ENCODE measurements at regions not wholly inside any gene's neighbourhood (a gene's known extent, or its start where the extent isn't known, plus 50 kb on each side); places are given as distances from the start of the nearest gene placed in this dataset.

GRCh38 chr6:81436990-81437389, 315.5 kb downstream of the TENT5A start:
- no peak for TF ChIP-seq CTCF (IDR thresholded peaks at IDR 0.05; ENCODE audit: insufficient read depth, low read depth, low read length, missing control alignments)
- H3K4me3 ChIP-seq (ENCODE audit: low read length) = no peak overlapping the region
- no peak for DNase-seq (ENCODE audit: low read depth)

- DNase-seq (ENCODE audit: low read depth) = no peak
- H3K4me3 ChIP-seq (ENCODE audit: low read length) = no peak overlapping the region
- TF ChIP-seq CTCF (IDR thresholded peaks at IDR 0.05; ENCODE audit: insufficient read depth, low read depth, low read length, missing control alignments) = no peak
These were observed 339.2 kb downstream of the TENT5A start for GRCh38 chr6:81413306-81413705.

GRCh38 chr6:81401970-81402690, 350.4 kb downstream of the TENT5A start:
- DNase-seq (ENCODE audit: low read depth) = no peak

GRCh38 chr6:81396916-81397315, 355.6 kb downstream of the TENT5A start:
- DNase-seq (ENCODE audit: low read depth) = no peak
- no peak overlapping the region for H3K4me3 ChIP-seq (ENCODE audit: low read length)
- no peak for TF ChIP-seq CTCF (IDR thresholded peaks at IDR 0.05; ENCODE audit: insufficient read depth, low read depth, low read length, missing control alignments)

More at GRCh38 chr6:81401970-81402690, 350.4 kb downstream of the TENT5A start:
- H3K4me3 ChIP-seq (ENCODE audit: low read length) = no peak overlapping the region
- TF ChIP-seq CTCF (IDR thresholded peaks at IDR 0.05; ENCODE audit: insufficient read depth, low read depth, low read length, missing control alignments) = no peak

- TF ChIP-seq CTCF (IDR thresholded peaks at IDR 0.05; ENCODE audit: insufficient read depth, low read depth, low read length, missing control alignments) = no peak
- DNase-seq (ENCODE audit: low read depth) = no peak
These were observed 365.3 kb downstream of the TENT5A start for GRCh38 chr6:81387163-81387562.

GRCh38 chr6:81384921-81385320, 367.6 kb downstream of the TENT5A start:
- no peak for TF ChIP-seq CTCF (IDR thresholded peaks at IDR 0.05; ENCODE audit: insufficient read depth, low read depth, low read length, missing control alignments)
- DNase-seq (ENCODE audit: low read depth) = no peak
- H3K4me3 ChIP-seq (ENCODE audit: low read length) = no peak overlapping the region

More at GRCh38 chr6:81387163-81387562, 365.3 kb downstream of the TENT5A start:
- no peak overlapping the region for H3K4me3 ChIP-seq (ENCODE audit: low read length)

- no peak for DNase-seq (ENCODE audit: low read depth)
- no peak overlapping the region for H3K4me3 ChIP-seq (ENCODE audit: low read length)
- TF ChIP-seq CTCF (IDR thresholded peaks at IDR 0.05; ENCODE audit: insufficient read depth, low read depth, low read length, missing control alignments) = no peak
These were observed 369.0 kb downstream of the TENT5A start for GRCh38 chr6:81383472-81383871.

Measured in epithelial cell of esophagus (primary cell).